AG10803 (cell line): ENCODE measurements at regions not wholly inside any gene's neighbourhood (a gene's known extent, or its start where the extent isn't known, plus 50 kb on each side); places are given as distances from the start of the nearest gene placed in this dataset.

ENCODE experiments used
- DNase-seq: peaks from one replicate; pipeline ENCODE4 v3.0.0; 2010; ENCODE audit warnings: low read depth
- H3K4me3 ChIP-seq: 2 replicates; pipeline ENCODE4 v1.5.1; 2011; ENCODE audit warnings: mild to moderate bottlenecking, low read length, control low read depth
- CTCF ChIP-seq: conservative IDR thresholded peaks from 2 replicates; pipeline ENCODE4 v1.5.1; 2011; ENCODE audit warnings: mild to moderate bottlenecking, low read length, control low read depth, inconsistent platforms

DNA sequence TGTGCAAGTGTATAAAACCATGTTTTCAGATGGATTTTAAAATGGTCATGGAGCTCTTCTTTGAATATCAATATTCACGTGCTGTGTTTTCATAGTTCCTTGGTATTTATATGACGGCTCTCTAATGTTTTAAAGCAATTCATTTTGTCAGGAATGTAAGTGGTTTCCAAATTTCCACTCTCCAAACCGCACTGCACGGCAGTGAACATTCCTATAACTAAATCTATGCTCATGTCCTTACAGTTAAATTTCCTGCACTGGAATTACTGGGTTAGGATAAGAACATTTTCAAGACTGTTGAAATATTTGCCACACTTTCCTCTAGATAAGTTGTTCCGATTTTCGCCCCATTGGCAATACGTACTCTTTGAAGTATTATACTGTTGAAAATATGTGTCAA, 398.9 kb downstream of the PMP22 start:
- DNase-seq, result peak; percentile 43

DNA sequence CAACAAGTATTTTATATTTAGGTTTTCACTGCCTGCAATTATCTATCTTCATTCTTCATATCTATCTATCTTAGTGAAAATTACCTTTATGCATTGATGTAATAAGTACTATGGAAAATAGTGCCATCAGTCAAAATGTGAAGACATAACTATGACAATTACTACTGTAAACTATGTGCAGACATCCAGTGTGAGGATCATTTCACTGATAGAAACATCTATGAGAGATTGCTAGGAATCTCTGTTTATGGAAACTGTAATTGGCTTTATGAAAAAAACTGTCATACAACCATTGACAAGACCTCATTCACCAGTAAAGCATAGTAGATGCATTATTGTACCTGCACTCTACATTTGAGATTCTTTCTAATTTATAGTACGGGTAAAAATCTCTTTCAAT, 401.0 kb downstream of the PMP22 start:
- DNase-seq, result no peak
- H3K4me3 ChIP-seq, result no peak overlapping the region
- TF ChIP-seq CTCF, result no peak

More for the DNA sequence above, 398.9 kb downstream of the PMP22 start:
- TF ChIP-seq CTCF, result no peak
- no peak overlapping the region for H3K4me3 ChIP-seq

- peak; percentile 18 for DNase-seq
- no peak for TF ChIP-seq CTCF
- no peak overlapping the region for H3K4me3 ChIP-seq
Measured at GRCh38 chr17:14859542-14859941, 405.6 kb downstream of the PMP22 start.

DNA sequence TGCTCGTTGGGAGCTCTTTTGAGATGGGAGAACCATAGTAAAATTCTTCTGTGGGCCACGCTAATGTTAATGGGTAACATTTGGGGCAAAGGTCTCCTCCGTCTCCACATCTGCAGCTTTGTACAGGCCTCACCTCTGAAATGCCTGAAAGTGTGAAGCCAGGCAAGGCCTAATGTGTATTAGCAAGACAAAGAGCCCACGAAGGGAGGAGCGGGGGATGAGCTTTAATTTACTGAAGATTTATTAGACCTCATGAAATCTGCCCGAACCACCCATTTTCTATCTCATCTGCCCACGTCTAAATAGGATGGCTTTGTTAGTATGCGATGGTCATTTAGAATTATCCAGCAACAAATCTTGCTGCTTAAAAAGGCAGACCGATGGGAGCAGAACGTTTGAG, 408.9 kb downstream of the PMP22 start:
- no peak overlapping the region for H3K4me3 ChIP-seq
- no peak for DNase-seq
- no peak for TF ChIP-seq CTCF

- H3K4me3 ChIP-seq, result no peak overlapping the region
- no peak for DNase-seq
- TF ChIP-seq CTCF, result no peak
Measured at GRCh38 chr17:14854691-14855090, 410.4 kb downstream of the PMP22 start.

DNA sequence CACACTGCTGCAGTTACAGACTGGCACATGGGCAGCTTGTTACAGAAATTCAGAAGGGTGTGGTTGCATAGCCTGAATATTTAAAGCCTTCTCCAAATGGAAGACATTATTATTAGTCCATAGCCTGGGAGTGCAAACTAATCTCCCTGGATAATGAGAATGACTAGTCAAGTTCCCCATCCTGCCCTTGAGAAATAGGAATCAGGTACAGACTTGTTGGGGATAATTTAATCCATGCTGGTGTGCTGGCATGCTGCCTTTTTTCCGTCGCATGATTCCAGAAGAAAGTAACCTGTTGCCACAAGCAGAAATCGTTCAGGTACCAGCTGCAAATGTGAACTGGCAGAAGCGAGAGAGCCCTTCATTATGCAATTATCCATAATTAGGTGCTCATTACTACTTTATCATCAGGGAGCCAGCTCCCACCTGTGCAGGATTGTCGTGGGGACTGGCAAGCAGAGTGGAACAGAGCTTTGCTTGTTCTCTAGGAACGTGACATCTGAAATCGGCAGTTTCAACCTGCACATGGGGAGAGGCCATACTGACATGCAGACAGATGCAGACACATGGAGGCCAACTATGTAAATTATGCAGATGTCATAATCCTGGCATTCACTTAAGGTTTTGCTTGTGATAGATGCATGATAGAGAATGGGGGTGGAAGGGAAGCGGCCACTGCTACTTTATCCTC, 419.4 kb downstream of the PMP22 start:
- no peak for TF ChIP-seq CTCF
- peak; percentile 58 for DNase-seq
- no peak overlapping the region for H3K4me3 ChIP-seq

DNA sequence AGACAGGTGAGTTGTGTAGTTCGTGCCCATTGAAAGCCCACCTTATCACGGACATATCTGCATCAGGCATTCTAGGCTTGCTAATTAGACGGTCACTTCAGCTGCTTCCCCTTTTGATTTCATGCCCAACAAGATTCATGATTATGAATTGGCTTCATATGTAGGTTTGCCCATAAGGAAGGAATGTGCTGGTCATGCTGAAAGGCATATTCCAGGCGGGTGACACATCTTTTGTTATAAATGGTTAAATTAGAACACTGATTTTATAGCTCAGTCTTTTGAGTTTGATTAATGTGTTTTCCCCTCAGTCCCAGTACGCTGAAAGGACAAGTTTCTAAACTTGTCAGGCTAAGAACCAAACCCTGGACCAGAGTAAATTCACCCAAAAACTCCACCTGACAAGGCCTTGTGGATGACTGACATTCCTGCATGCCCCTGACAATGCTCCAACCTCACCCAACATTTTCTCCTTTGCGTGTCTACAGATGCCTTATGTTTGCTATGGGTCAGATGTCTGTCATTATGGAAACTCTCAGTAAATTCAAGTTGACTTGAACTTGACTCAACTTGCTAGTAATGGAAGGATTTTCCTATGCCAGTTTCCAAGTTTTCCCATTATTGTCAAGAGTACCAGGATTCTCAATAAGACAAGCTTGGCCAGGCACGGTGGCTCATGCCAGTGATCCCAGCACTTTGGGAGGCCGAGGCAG, 421.9 kb downstream of the PMP22 start:
- DNase-seq, result no peak
- no peak for TF ChIP-seq CTCF
- no peak overlapping the region for H3K4me3 ChIP-seq
